Neural cell (in vitro differentiated cells): ENCODE measurements at regions not wholly inside any gene's neighbourhood (a gene's known extent, or its start where the extent isn't known, plus 50 kb on each side); places are given as distances from the start of the nearest gene placed in this dataset.

ENCODE experiments used
- EP300 ChIP-seq: fragments of 450-650 bp; conservative IDR thresholded peaks from 2 replicates; pipeline ENCODE4 v1.6.1; 2014; ENCODE audit warnings: antibody characterized with exemption, mild to moderate bottlenecking, moderate library complexity; ENCODE audit not compliant: poor library complexity, severe bottlenecking
- TF ChIP-seq, protein P1 (sequence below): fragments of 450-650 bp; IDR thresholded peaks from 2 replicates; pipeline ENCODE4 v1.5.1; 2014; ENCODE audit warnings: antibody characterized with exemption, mild to moderate bottlenecking, moderate library complexity; ENCODE audit not compliant: poor library complexity, severe bottlenecking
- TF ChIP-seq, protein P2 (sequence below): IDR thresholded peaks from 2 replicates; pipeline ENCODE4 v1.6.1; 2012; ENCODE audit warnings: borderline replicate concordance

DNA sequence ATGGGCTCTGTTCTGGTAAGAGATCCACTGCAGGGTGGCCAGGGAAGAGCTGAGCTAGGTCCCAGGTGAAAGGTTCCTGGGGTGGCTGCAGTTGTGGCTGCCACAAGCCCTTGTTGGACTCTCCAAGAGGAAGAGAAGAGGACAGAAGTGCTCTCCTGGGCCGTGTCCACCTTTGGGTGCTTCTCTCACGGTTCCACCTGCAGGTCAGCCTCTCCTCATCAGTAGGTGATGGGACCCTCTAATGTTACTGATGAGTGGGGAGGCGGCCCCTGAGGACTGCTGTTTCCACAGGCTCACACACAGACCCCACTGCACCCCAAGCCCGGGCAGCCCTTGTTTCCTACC is 804.9 kb downstream of the BRD1 start:
- TF ChIP-seq, protein P1, sequence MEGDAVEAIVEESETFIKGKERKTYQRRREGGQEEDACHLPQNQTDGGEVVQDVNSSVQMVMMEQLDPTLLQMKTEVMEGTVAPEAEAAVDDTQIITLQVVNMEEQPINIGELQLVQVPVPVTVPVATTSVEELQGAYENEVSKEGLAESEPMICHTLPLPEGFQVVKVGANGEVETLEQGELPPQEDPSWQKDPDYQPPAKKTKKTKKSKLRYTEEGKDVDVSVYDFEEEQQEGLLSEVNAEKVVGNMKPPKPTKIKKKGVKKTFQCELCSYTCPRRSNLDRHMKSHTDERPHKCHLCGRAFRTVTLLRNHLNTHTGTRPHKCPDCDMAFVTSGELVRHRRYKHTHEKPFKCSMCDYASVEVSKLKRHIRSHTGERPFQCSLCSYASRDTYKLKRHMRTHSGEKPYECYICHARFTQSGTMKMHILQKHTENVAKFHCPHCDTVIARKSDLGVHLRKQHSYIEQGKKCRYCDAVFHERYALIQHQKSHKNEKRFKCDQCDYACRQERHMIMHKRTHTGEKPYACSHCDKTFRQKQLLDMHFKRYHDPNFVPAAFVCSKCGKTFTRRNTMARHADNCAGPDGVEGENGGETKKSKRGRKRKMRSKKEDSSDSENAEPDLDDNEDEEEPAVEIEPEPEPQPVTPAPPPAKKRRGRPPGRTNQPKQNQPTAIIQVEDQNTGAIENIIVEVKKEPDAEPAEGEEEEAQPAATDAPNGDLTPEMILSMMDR, result no peak
- no peak for TF ChIP-seq EP300
- TF ChIP-seq, protein P2, sequence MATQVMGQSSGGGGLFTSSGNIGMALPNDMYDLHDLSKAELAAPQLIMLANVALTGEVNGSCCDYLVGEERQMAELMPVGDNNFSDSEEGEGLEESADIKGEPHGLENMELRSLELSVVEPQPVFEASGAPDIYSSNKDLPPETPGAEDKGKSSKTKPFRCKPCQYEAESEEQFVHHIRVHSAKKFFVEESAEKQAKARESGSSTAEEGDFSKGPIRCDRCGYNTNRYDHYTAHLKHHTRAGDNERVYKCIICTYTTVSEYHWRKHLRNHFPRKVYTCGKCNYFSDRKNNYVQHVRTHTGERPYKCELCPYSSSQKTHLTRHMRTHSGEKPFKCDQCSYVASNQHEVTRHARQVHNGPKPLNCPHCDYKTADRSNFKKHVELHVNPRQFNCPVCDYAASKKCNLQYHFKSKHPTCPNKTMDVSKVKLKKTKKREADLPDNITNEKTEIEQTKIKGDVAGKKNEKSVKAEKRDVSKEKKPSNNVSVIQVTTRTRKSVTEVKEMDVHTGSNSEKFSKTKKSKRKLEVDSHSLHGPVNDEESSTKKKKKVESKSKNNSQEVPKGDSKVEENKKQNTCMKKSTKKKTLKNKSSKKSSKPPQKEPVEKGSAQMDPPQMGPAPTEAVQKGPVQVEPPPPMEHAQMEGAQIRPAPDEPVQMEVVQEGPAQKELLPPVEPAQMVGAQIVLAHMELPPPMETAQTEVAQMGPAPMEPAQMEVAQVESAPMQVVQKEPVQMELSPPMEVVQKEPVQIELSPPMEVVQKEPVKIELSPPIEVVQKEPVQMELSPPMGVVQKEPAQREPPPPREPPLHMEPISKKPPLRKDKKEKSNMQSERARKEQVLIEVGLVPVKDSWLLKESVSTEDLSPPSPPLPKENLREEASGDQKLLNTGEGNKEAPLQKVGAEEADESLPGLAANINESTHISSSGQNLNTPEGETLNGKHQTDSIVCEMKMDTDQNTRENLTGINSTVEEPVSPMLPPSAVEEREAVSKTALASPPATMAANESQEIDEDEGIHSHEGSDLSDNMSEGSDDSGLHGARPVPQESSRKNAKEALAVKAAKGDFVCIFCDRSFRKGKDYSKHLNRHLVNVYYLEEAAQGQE, result no peak
